ENCODE measurements at regions not wholly inside any gene's neighbourhood (a gene's known extent, or its start where the extent isn't known, plus 50 kb on each side); places are given as distances from the start of the nearest gene placed in this dataset.
A peak's percentile ranks its signal among the peaks of the same experiment; 100 is the strongest.
"Not testable (repeated sequence)": the region's sequence is repeated elsewhere in the genome, so short reads cannot be mapped to it uniquely, and the experiment has no call there.

DNA sequence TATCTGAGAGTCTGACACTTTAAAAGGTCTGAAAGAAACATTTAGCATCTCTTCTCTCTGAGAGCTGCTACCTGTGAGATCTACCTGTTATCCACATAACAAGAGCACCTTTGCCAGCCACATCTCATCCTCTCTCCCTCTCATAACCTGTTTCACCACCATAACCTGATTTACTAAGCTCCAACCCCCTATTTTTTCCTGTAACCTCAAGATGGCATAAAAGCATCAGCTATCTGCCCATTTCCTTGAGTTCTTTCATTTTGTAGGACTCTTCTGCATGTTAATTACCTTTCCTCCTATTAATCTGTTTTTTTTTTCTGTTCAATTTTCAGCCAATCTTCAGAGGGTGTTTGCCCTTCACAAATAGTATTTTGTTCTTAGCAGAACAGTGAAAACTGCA is 136.5 kb upstream of the KCNK1 start:
- no peak for DNase-seq (ENCODE audit: low spot score)

DNA sequence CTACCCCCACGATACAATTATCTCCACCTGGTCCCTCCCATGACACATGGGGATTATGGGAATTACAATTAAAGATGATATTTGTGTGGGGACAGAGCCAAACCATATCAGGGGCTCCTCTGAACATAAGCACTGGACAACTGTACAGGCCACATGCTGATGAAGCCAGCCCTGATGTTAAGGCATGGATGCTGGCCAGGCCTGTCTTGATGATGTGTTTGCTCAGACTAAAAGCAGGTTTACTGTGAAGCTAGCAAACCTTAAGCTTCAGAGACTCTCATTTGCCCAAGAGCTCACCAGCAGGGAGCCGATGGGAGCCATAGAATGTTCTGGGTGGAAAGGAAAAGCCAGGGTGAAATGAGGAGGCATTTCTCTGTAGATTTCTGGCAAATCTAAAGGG is 135.3 kb upstream of the KCNK1 start:
- no peak for DNase-seq (ENCODE audit: low spot score)

DNA sequence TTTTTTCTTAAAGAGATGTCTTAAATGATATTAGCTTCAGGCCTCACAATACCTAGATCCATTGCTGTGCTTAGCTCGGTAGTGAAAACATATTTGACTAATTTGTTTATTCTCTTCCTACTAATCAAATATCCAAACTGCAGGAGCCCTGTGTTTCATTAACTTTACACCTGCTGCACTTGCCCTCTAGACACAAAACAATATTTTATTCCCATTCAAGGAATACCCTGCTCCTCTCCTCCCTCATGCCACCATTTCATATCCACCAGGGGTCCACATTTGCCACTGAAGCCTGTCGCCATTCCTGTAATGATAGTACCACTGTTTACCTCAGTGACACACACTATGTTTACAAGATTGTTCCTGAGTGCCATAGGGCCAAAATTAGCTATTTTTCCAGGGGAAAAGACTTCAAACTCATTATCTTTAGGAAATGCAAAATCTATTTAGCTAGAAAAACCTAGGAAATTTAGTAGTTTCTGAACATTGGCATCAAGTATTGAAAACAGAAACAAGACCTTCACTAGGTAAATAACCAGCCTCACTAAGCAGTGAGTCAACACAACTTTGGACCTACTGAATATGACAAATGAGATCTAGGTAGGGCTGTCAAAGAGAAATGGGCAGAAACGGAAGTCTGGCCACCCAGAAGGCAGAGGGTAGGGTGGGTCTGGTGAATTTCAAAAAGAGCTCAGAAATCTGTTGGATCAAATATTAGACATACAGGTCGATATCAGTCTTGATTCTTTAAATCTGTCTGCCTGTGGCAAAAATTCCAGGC is 134.6 kb upstream of the KCNK1 start:
- DNase-seq (ENCODE audit: low spot score), result no peak

DNA sequence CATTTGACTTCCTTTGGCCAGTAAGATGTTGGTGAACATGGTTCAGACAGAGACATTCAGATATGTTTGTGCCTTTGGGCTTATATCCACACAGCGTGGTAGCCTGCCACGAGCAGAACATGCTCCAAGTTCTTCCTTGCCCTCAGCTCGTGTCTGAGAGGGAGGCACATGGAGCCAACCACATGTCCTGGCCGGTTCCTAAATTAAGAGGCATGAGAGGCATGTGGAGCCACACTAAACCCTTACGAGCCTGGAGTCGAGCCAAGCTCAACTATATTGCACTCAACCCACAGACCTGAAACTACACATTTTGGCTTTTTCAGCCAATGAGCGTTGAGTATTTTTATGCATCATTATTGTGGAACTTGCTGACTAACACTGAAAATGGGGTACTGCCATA is 133.7 kb upstream of the KCNK1 start:
- peak; percentile 10 for DNase-seq (ENCODE audit: low spot score)

DNA sequence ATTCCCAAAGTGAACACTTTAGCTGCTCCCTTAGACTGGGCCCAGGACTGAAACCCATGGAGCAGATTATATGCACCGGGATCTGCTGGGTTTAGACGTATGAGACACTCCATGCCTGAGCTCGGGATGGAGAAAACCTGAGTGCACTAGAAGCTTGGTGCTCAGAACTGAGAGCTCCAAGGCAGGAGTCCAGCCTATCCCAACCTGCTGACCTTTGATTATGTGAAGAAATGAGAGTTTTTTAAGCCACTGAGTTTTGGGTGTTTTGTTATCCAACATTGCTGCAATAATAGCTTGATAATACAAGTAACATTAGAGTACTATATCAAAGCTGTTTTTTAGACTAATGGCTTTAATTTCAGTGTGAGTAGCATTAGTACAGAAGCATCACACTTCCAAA is 131.5 kb upstream of the KCNK1 start:
- DNase-seq (ENCODE audit: low spot score), result no peak

DNA sequence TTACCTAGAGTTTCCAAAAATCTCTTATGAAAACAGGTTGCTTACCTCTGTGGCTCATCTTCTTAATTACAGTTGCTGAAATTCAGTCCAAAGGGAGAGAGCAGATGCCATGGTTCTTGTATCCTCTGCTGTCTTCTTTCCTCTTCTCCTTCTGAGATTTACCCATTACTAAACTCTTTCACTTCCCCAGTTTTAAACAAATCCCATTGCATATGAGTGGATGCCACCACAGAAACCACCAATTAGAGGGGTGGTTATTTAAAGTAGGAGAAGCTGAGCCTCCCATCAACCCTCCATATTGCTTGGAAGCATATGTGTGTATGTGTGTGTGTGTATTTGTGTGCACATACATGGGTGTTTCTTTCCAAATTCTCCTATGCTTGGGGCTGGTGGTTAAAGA is 128.5 kb upstream of the KCNK1 start:
- no peak for DNase-seq (ENCODE audit: low spot score)

DNA sequence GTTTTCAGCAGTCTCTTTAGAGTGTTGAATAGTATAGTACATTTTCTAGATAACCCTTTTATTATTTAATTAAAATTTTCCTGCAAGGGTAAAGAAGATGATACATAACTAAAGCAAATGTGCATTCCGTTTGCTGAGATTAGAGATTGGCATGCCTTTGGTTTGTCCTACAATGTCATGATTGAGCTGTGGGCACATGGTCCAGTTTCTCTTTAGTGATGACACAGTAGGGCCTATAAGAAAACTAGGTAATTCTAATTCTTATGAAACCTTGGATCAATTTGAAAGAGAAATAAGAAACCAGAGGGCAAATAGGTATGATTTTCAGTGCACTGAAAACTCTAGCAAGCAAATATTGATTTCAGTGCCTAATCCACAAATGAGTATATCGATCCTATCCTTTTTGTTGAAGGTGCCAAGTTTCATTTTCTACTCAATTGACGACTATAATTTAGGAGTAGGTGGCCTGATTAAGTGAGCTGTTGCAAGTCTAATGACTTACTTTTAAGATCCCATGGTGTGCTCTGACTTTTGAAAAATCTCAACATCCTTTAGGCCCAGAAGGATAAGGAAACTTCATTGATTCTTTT is 128.0 kb upstream of the KCNK1 start:
- DNase-seq (ENCODE audit: low spot score), result no peak

DNA sequence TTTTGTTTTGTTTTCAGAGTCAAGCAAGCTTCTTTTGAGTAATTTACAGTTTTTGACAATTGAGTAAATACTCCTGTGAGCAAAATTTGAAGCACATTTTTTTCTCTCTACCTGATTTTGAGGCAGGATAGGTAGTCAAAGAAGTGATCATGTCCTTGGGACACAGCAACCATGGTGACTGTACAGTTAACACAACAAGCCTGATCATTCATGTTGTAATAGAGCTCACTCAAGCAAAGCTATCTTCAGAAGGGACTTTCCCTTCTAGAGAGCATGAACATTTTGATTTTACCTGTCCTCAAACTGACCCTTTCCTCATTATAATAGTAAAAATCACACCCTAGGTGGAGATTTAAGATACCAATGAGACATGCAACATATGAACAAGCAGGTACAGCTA is 126.5 kb upstream of the KCNK1 start:
- no peak for DNase-seq (ENCODE audit: low spot score)

DNA sequence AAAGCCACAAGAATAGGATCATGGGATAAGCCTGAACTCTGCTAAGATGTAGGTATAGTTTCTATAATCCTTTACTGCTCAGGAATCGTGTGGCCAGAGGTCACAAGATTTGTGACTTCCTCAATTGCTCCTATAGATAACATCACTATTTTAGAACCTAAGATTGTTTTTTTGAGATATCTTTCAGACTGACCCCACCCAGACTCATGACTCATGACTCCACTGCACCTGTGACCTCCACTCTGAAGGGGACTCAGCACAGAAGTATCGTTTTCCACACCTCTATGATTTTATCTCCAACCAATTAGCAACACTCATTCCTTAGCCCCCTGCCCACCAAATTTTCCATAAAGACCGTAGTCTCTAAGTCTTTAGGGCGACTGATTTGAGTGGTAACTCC is 124.5 kb upstream of the KCNK1 start:
- no peak for DNase-seq (ENCODE audit: low spot score)

DNA sequence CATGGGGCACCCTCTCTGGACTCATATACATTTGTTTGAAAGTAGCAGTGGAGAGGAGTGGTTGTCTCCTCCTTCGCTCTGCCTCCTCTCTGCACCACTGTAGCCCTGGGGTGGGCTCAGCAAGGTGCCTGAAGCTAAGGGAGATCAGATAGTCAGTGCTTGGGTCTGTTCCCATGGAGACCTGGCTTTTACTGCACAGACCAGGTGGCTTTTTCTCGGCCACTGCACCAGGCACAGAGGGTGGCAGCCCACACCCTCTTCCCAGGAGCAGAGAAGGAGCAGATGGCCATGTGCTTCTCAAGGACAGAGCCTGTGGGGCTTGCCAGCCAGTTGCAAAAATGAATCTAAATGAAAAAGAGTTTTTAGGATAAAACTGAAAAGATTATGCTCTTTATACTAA is 123.4 kb upstream of the KCNK1 start:
- DNase-seq (ENCODE audit: low spot score), result no peak

DNA sequence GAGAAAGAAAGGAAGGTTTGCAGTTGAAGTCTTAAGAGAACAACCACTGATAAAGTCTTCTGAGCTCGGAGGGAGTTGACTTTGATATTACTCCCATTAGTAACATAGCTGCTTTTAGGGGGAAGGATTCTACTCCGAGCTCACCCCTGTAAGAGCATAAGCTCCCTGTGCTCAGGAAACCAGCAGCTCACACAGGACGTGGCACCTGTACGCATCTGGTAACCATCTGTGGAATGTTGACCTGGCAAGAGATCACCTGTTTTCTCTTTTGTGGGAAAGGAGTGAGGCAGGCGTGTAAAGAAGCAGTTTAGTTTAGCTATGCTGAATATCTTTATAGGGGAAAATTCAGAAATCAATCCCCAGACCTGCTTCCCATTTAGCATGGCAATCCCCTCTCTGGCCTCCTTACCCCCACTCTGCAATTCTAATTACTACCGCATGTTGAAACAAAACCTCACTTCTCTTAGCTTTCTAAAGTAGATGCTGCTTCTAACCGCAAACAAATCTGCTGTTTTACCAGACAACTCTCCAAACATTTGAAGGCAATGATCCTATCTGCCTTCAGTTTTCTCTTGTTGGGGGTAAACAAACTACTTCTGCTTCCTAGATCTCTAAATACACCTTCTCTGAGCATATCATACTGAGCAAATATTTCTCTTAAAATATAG is 121.8 kb upstream of the KCNK1 start:
- DNase-seq (ENCODE audit: low spot score), result no peak

DNA sequence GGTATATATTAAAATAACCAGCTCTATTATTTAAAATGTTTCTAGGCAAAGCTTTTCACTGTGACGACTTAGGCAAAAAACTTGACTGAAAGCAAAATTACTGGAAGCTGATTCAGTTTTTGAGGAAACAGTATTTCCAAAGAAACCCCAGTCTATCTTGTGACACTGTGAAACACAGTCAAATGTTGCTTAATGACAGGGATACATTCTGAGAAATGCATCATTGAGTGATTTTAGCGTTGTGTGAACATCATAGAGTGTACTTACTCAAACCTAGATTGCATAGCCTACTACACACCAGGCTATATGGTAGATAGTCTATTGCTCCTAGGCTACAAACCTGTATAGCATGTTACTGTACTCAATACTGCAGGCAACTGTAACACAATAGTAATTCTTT is 116.9 kb upstream of the KCNK1 start:
- DNase-seq (ENCODE audit: low spot score), result peak; percentile 15

DNA sequence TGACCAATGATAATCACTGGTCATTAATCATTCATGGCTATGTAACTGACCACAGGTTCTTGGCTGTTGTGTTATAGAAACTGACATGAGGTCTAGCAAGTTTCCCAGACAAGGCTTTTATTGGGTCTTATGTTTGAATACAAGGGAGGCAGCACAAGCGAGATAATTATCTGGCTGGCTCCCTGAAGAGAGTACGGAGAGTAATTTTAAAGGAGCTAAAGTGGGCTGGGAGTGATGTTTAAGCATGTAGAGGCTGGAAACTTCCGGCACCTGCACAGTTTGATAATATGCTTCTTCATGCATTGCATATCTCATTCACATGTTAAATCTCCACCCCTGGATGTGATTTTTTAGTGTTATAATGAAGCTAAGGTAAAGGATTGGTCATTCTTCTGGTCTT is 116.2 kb upstream of the KCNK1 start:
- no peak for DNase-seq (ENCODE audit: low spot score)

DNA sequence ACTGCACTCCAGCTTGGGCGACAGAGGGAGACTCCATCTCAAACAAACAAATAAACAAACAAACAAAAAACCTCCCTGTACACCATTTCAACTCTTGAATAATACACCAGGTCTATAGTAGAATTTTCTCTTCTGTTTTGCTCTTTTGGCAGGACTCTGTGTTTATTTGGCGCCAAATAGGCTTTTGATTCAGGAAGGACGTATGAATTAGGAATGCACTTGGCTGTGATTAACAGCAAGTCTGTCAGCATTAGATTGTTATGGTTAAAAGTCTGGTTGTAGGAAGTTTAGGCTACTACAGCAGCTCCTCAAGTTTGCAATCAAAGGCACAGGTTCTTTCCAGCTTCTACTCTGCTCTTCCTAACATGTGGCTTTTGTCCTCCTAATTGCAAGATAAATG is 113.8 kb upstream of the KCNK1 start:
- no peak for DNase-seq (ENCODE audit: low spot score)

DNA sequence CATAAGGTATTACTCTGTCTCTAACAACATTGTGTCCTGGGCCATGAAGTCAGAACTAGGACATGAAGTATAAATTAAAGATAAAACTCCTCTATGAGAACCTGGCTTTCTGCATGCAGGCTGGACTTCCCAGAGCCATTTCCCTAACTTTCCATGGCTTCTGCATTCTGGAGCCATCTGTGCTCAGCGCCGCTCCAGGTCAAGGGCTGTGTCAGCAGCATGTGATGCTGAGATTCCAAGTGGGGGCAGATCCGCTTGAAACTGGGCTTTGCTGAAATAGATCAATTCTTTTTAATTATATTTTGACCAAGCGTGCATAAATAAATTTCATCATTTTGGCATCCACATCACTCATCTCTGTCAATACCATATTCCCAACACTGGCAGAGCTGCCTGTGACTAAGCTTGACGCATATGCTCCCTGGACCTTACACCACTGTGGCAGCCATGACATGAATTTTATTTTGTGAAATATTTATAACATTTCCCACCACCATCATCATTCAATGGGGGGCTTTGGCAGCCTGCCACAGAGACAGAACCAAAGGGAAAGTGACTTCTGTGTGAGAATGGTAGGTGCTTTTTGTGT is 110.4 kb upstream of the KCNK1 start:
- DNase-seq (ENCODE audit: low spot score), result no peak

DNA sequence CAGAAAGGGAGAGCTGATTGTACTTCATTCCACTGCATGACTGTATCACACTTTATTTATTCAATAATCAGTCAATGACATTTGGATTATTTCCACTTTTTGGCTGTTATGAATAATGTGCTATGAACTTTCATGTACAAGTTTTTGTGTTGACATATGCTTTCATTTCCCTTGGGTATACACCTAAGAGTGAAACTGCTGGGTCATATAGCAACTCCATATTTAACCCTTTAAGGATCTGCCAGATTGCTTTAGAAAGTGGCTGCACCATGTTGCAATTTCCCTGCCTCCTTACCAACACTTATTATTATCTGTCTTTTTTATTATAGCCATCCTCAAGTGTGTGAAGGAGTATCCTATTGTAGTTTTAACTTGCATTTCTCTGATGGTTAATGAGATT is 108.8 kb upstream of the KCNK1 start:
- DNase-seq (ENCODE audit: low spot score), result peak; percentile 37

DNA sequence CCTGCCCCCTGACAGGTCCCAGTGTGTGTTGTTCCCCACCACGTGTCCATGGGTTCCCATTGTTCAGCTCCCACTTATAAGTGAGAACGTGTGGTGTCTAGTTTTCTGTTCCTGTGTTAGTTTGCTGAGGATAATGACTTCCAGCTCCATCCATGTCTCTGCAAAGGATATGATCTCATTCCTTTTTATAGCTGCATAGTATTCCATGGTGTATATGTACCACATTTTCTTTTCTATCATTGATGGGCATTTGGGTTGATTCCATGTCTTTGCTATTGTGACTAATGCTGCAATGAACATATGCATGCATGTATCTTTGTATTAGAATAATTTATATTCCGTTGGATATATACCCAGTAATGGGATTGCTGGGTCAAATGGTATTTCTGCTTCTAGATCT is 108.0 kb upstream of the KCNK1 start:
- DNase-seq (ENCODE audit: low spot score), result not testable (repeated sequence)

DNA sequence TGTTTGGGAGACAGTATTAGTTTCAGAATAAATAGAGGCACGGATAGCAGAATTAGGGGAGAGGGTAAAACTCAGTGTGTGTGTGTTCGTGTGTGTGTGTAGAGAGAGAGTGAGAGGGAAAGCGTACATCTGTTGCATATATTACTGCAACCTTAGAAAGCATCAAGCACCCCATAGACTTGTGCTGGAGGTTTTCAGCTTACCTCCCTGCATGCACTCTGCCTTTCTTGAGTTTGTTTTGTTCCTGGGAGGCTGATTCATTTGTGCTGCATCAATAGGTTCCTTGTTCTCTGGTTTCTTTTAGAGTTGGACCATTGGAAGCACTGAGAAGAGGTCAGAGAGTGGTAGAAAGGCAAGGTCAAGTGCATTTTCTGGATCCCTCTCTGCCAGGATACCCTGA is 104.4 kb upstream of the KCNK1 start:
- no peak for DNase-seq (ENCODE audit: low spot score)

DNA sequence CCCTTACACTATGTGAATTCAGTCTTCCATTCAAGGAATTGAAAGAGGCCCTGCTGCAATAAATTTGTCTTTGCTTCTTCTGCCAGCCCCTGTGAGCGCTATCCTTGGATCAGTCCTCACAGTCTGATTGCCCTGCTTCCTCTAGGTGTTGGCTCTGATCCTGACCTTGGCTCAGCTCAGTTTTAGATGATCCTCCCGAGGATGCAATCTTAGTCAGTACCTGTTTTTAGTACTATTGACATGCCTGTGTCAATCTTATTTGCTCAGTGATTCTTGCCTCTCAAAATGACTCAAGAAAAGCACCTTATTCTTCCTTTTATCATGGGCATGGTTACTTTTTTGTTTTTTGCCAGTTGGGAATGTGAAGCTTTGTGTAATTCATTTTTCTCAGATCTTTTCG is 101.4 kb upstream of the KCNK1 start:
- peak; percentile 3 for DNase-seq (ENCODE audit: low spot score)

DNA sequence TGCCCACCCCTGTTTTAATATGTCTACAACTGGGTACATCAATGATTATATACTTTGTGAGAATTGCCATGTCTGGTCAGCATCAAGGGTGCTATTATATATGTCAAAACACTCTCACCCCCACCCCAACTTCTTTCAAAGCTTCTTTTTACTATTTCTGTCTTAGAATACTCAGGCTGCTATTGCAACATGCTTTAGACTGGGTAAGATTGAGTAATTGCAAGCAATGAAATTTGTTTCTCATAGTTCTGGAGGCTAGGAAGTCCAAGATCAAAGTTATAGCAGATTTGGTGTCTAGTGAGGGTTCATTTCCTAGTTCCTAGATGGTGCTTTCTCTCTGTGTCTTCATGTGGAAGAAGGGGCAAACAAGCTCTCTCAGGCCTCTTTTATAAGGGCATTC is 100.5 kb upstream of the KCNK1 start:
- DNase-seq (ENCODE audit: low spot score), result no peak

DNA sequence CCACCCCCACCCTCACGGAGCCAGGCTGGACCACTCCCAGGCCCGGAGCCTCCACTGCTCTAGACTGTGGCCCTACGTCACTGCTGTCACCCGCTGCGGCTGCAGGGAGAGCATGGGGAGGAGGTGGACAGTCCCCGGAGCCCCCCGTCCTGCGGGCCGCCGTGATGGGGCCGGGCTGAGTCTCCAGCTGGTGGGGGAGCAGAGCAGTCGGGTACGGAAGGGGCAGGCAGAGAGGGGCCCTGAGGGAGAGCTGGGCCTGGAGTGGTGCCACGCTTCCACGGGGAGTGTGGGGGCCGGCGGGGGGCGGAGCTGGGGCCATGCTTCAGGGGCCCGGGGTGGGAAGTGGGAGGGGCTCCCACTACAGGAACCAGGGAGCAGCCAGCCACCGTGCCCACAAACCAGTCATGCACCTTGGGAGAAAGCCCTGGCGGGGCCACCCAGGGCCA is 98.9 kb upstream of the KCNK1 start:
- DNase-seq (ENCODE audit: low spot score), result no peak

DNA sequence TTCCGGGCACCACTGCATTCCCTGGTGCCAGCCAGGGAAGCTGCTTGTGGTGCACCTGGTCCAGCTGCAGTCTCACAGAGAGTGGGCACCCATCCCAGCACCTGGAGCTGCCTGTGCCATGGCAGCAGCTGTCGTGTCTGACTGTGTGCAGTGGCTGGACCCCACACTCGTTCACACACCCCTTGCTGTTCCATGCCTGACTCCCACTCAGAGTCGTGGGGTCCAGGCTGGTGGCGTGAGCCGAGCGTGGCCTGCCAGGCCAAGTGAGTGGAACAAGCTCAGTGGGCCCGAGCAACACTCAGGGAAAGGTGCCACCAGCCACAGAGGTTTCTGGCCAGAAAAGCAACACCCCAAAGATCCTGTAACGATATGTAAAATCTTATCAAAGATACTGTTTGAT is 97.2 kb upstream of the KCNK1 start:
- no peak for DNase-seq (ENCODE audit: low spot score)

DNA sequence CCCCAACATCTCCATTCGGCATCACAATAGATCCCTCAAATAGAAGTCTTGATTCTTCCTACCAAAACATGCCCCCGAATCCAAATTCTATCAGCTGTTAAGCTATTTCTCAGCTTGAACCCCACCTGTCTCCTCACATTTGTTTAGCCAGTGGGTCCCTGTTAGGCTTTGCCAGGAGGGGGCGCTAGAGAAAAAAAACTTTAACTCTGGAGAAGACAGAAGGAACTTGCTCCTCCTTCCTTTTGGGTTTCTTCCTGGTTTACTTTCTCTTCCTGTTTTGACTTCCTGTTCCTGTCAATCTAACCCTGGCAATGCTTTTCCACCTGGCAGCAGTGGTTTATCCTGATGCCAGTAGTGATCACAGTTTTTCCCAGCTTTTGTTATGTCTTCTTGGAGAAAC is 95.6 kb upstream of the KCNK1 start:
- peak; percentile 46 for DNase-seq (ENCODE audit: low spot score)
